Calu3 (cell line): ENCODE measurements at regions not wholly inside any gene's neighbourhood (a gene's known extent, or its start where the extent isn't known, plus 50 kb on each side); places are given as distances from the start of the nearest gene placed in this dataset.

Experiments used
- BruUV-seq: library from RNA; stranded (reverse); fragments of 400-500 nt; replicated peaks from 2 replicates; lab custom pipeline; 2021; lab: Mats Ljungman, UMichigan
- CTCF ChIA-PET: fragments of 300-600 bp; sonication (Branson Sonifier 250); formaldehyde crosslinking; loops from one replicate; lab custom pipeline; 2022; ENCODE audit warnings: antibody characterized with exemption; lab: Charles Lee
- DNase-seq: peaks from one replicate; pipeline ENCODE4 v3.0.0; 2022
- H3K27ac Mint-ChIP-seq: one replicate; pipeline ENCODE4 v1.8.0; 2022; ENCODE audit warnings: mixed read lengths; ENCODE audit not compliant: unreplicated experiment
- H3K27me3 Mint-ChIP-seq: one replicate; pipeline ENCODE4 v1.8.0; 2022; ENCODE audit warnings: mixed read lengths; ENCODE audit not compliant: unreplicated experiment
- H3K36me3 Mint-ChIP-seq: one replicate; pipeline ENCODE4 v1.8.0; 2022; ENCODE audit warnings: mild to moderate bottlenecking, moderate library complexity, mixed read lengths; ENCODE audit not compliant: insufficient read depth, unreplicated experiment
- H3K4me1 Mint-ChIP-seq: one replicate; pipeline ENCODE4 v1.8.0; 2022; ENCODE audit warnings: mild to moderate bottlenecking, low read depth, mixed read lengths; ENCODE audit not compliant: unreplicated experiment
- H3K4me3 Mint-ChIP-seq: one replicate; pipeline ENCODE4 v1.8.0; 2022; ENCODE audit warnings: mild to moderate bottlenecking, low read depth, moderate library complexity, mixed read lengths; ENCODE audit not compliant: unreplicated experiment
- H3K9me3 Mint-ChIP-seq: one replicate; pipeline ENCODE4 v1.8.0; 2022; ENCODE audit warnings: low read depth, mixed read lengths; ENCODE audit not compliant: unreplicated experiment
- CTCF ChIP-seq: fragments of 200-600 bp; IDR thresholded peaks from one replicate; pipeline ENCODE4 v1.8.0; 2022; ENCODE audit warnings: antibody characterized with exemption; ENCODE audit not compliant: unreplicated experiment
- intact Hi-C: fragments of 100-400 bp; cut with micrococcal nuclease; formaldehyde crosslinking; loops from one replicate; pipeline ENCODE4 v1.10.0; 2022; ENCODE audit not compliant: unreplicated experiment

DNA sequence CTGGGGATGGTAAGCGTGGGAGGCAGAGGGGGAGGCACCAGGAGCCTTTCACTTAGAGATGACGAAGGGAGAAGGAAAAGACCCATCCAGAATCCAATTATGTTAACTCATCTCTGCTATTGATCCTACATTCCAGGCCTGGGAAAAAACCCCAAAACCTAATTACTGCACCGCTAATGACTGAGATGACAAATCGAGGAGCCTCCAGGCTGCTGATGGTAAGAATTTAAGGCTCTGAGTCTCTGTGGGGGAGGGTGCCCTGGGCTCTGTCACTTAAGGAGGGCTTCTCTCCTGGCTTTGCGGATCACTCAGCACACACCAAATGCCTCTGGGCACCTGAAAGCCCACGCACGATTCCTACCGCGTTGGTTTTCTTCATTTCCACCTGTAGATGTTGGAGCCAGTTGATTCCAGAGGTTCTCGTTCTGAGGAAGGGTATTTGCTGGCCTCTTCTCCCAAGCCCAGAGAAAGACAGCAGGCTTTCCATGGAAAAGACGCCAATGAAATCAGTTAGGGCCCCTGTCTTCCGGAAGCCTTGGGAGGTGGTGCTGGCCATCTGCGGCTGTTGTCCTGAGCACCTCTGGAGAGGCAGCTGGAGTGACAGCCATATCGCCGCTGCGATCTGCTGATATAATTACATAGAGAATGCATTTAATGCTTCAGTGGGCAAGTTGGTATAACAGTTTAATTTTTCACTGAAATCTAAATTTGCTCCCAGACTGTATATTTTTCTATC is 751.2 kb downstream of the BRD1 start:
- CTCF ChIA-PET: no interaction called here
- Mint-ChIP-seq H3K4me3 (no peak overlapping the region), H3K9me3 (peaks cover 2% of the 10 kb centered on the region), H3K36me3 (no peaks in the 10 kb centered on the region), H3K27me3 (no peaks in the 10 kb centered on the region), H3K27ac (no peak overlapping the region), H3K4me1 (no peaks in the 10 kb centered on the region)
- intact Hi-C loops: no loop called here
- no peak for DNase-seq
- no peak for TF ChIP-seq CTCF
- no TSS peak for BruUV-seq

GRCh38 chr22:49075150-49075549 is 752.5 kb downstream of the BRD1 start:
- no peak overlapping the region for H3K27ac Mint-ChIP-seq
- DNase-seq: no peak
- no peak for TF ChIP-seq CTCF
- no peaks in the 10 kb centered on the region for H3K27me3 Mint-ChIP-seq
- H3K36me3 Mint-ChIP-seq: no peaks in the 10 kb centered on the region
- intact Hi-C loops: no loop called here
- peaks cover 8% of the 10 kb centered on the region for H3K9me3 Mint-ChIP-seq
- H3K4me1 Mint-ChIP-seq: no peaks in the 10 kb centered on the region
- CTCF ChIA-PET: no interaction called here
- no peak overlapping the region for H3K4me3 Mint-ChIP-seq
- no TSS peak for BruUV-seq

DNA sequence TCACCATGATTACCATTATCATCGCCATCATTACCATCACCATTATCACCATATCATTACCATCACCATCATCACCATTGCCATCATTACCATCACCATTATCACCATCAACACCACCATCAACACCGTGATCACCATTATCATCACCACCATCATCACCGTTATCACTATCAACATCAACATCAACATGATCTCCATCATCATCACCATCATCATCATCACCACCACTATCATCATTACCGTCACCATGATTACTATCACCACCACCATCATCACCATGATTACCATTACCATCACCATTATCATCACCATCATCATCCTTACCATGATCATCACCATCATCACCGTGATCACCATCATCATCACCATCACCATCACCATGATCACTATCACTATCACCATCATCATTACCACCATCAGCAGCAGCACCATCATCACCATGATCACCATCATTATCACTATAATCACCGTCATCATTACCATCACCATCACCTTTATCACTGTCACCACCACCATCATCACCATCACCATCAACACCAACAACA is 753.7 kb downstream of the BRD1 start:
- no peaks in the 10 kb centered on the region for H3K27me3 Mint-ChIP-seq
- H3K4me3 Mint-ChIP-seq: no peak overlapping the region
- peaks cover 10% of the 10 kb centered on the region for H3K9me3 Mint-ChIP-seq
- H3K4me1 Mint-ChIP-seq: no peaks in the 10 kb centered on the region
- intact Hi-C loops: no loop called here
- H3K36me3 Mint-ChIP-seq: no peaks in the 10 kb centered on the region
- DNase-seq: no peak
- no peak overlapping the region for H3K27ac Mint-ChIP-seq
- BruUV-seq: no TSS peak
- CTCF ChIA-PET: no interaction called here
- TF ChIP-seq CTCF: no peak

DNA sequence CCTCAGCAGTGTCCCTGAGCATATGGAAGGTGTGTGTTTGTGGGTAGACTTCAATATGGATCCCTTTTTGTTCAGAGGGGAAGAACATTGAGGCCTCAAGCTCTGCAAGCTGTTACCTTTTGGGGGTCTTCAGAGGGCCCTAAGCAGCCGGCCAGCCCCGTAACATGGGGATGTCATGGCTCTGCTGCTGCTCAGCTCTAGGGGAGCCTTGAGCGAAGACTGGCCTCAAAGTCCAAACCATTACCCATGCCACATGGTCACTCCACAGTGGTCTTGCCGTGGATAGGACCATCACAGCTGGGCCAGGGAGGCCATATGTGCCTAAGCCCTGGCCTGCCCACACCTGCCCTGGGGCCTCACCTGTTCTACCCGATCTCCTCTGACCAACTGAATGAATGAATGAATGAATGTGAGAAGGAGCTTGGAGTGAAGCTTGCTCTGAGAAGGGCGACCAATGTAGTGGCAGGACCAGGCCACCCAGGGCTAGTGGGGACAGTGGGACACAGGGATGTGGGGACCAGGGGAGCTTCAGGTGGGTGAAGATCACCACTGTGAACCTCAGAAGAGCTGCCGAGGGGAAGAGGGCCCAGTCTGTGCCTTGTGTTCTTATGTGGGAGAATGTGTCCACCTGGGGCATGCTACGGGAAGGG is 754.6 kb downstream of the BRD1 start:
- H3K27ac Mint-ChIP-seq: no peak overlapping the region
- H3K27me3 Mint-ChIP-seq: no peaks in the 10 kb centered on the region
- DNase-seq: no peak
- CTCF ChIA-PET: no interaction called here
- intact Hi-C loops: no loop called here
- TF ChIP-seq CTCF: no peak
- no TSS peak for BruUV-seq
- peaks cover 16% of the 10 kb centered on the region for H3K9me3 Mint-ChIP-seq
- no peaks in the 10 kb centered on the region for H3K4me1 Mint-ChIP-seq
- no peak overlapping the region for H3K4me3 Mint-ChIP-seq
- H3K36me3 Mint-ChIP-seq: no peaks in the 10 kb centered on the region
